Stimulated activated memory B cell treated with anti-CD40 and anti-IgM and Interleukin-4, amounts not matched to agents 10 μg/mL and 1 μg/mL and 100 μg/mL, for 72 hours (primary cell): ENCODE measurements at regions not wholly inside any gene's neighbourhood (a gene's known extent, or its start where the extent isn't known, plus 50 kb on each side); places are given as distances from the start of the nearest gene placed in this dataset.
"Not testable (repeated sequence)": the region's sequence is repeated elsewhere in the genome, so short reads cannot be mapped to it uniquely, and the experiment has no call there.

ENCODE experiments used
- ATAC-seq: fragments of 150-1000 bp; cut with Tn5 transposase; 2 replicates; pipeline ENCODE4 v1.10.0; 2021
- H3K27ac Mint-ChIP-seq: one replicate; pipeline ENCODE4 v1.8.0; 2022; ENCODE audit warnings: mild to moderate bottlenecking, mixed read lengths
- H3K27me3 Mint-ChIP-seq: one replicate; pipeline ENCODE4 v1.8.0; 2022; ENCODE audit warnings: mixed read lengths
- H3K36me3 Mint-ChIP-seq: one replicate; pipeline ENCODE4 v1.8.0; 2022; ENCODE audit warnings: mixed read lengths
- H3K4me1 Mint-ChIP-seq: one replicate; pipeline ENCODE4 v1.8.0; 2022; ENCODE audit warnings: mixed read lengths
- H3K4me3 Mint-ChIP-seq: one replicate; pipeline ENCODE4 v1.8.0; 2022; ENCODE audit warnings: mild to moderate bottlenecking, moderate library complexity, mixed read lengths
- H3K9me3 Mint-ChIP-seq: one replicate; pipeline ENCODE4 v1.8.0; 2022; ENCODE audit warnings: mixed read lengths

DNA sequence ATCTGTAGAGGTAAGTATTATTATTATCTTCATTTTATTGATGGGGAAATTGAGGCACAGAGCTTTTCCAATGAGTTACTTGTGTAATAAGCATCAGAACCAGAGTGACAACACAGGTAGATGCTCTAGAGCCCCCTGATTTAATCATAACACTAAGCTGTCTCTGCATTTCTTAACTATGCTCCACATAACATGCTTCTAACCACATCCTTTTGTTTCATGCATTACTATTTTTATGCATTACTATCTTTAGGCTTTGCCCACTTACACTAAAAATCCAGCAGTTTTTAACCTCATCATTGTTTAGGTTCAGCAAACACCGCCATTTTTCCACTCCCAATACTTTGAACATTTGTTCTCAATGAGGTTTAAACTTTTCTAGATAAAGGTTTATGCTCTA, 1900.8 kb upstream of the PCDH10 start:
- no peak for ATAC-seq
- Mint-ChIP-seq H3K4me1 (no peaks in the 10 kb centered on the region), H3K27ac (no peak overlapping the region), H3K27me3 (no peaks in the 10 kb centered on the region), H3K4me3 (no peak overlapping the region), H3K9me3 (peaks cover 2% of the 10 kb centered on the region), H3K36me3 (no peaks in the 10 kb centered on the region)

- no peaks in the 10 kb centered on the region for H3K4me1 Mint-ChIP-seq
- no peaks in the 10 kb centered on the region for H3K36me3 Mint-ChIP-seq
- H3K27ac Mint-ChIP-seq = no peak overlapping the region
- H3K4me3 Mint-ChIP-seq = no peak overlapping the region
- ATAC-seq = no peak
- H3K9me3 Mint-ChIP-seq = peaks cover 2% of the 10 kb centered on the region
- no peaks in the 10 kb centered on the region for H3K27me3 Mint-ChIP-seq
Measured at GRCh38 chr4:131251321-131251720, 1897.8 kb upstream of the PCDH10 start.

DNA sequence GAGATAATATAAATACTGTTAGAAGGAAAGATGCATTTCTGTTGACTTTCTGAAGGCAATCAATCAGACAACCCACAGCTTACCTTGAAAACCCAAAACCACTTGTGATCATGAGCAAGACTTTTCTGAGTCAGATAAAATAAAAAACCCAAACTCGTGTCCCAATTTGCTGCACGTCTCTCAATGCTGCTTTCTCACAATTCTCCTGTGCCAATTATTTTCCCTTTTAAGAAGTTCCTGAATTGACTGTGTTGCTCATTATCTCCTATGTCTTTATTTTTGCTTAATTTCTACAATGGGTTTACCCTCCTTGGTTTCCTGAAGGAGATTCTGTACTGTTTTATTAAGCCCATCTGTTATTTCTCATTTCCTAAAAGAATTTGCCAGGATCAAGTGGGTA, 1891.9 kb upstream of the PCDH10 start:
- Mint-ChIP-seq H3K27ac (no peak overlapping the region), H3K27me3 (no peaks in the 10 kb centered on the region), H3K9me3 (no peaks in the 10 kb centered on the region), H3K4me1 (no peaks in the 10 kb centered on the region), H3K4me3 (no peak overlapping the region), H3K36me3 (no peaks in the 10 kb centered on the region)
- ATAC-seq = no peak

DNA sequence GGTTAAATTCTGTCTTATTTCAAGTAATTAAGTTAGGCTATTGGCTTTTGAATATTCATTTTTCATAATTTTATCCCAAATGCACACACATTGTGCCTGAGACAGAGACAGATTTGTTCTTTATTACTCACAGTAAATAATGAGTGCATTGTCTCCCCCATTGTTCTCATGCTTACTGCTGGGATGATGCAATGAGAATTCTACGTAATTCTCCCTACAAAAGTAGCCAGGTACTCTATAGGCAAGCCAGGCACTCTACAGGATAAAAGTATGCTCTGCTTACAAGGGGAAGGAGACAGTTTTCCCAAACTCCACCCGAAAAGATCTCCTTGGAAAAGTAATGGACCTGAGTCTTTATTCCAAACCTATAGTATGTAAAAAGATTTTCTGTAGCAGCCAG, 1890.7 kb upstream of the PCDH10 start:
- no peaks in the 10 kb centered on the region for H3K4me1 Mint-ChIP-seq
- H3K36me3 Mint-ChIP-seq = no peaks in the 10 kb centered on the region
- no peak for ATAC-seq
- no peak overlapping the region for H3K4me3 Mint-ChIP-seq
- H3K27ac Mint-ChIP-seq = no peak overlapping the region
- H3K27me3 Mint-ChIP-seq = no peaks in the 10 kb centered on the region
- no peaks in the 10 kb centered on the region for H3K9me3 Mint-ChIP-seq

DNA sequence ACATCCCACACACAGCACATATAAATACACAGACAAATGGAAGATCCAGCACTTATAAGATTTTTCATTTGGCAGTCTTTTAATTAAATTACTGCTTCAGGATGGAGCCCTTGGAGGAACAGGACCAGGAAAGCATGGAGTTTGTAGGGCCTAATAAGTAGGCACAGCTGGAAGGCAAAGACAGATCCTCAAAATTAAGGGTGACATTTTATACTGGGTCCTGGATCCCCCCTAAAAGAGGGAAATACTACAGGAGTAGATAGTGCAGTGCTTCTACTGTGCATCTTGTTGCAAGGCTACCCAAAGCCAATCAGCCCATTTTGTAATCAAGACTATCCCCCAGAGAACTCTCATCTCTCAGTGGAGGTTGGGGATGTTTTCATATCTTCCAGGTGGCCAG, 1860.7 kb upstream of the PCDH10 start:
- H3K36me3 Mint-ChIP-seq = no peaks in the 10 kb centered on the region
- peaks cover 6% of the 10 kb centered on the region for H3K9me3 Mint-ChIP-seq
- no peak for ATAC-seq
- H3K27me3 Mint-ChIP-seq = no peaks in the 10 kb centered on the region
- H3K4me3 Mint-ChIP-seq = no peak overlapping the region
- H3K27ac Mint-ChIP-seq = no peak overlapping the region
- H3K4me1 Mint-ChIP-seq = no peaks in the 10 kb centered on the region

DNA sequence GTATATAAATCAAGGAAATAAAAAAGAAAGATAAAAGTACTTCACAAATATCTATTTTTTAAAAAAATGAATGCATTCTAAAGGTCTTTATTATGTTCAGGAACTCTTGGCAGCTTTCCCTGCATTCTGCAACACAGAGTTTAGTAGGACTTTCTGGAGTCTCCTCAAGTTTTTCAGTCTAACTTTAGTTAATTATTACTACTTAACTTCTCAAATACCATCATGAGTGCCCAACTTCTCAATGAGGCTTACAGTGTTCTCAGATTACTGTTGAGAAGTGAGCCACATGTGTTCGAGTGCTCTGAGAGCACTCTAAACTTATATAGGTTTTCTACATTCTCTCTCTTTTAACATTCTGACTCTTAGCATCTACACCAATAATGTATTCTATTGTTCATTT, 1852.9 kb upstream of the PCDH10 start:
- Mint-ChIP-seq H3K27me3 (no peaks in the 10 kb centered on the region), H3K27ac (no peak overlapping the region), H3K4me1 (no peaks in the 10 kb centered on the region), H3K4me3 (no peak overlapping the region), H3K36me3 (no peaks in the 10 kb centered on the region), H3K9me3 (peaks cover 3% of the 10 kb centered on the region)
- ATAC-seq = no peak

DNA sequence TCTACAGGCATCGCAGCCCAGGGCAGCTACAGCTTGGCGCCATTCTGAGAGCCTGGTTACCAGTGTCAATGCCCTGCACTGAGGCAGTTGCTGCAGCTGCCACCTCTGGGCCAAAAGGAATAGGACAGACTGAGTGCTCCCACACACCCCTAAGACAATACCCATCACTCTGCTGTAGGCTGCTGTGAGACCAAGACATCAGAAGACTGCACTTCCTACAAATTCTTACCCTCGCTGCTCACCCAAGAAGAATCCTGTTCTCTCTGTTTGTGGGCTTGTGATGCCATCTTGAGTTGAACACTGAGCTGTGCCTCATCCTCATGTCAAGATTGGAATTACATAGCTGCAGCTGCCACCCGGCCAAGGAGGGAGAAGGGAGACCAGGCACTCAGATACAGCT, 1847.0 kb upstream of the PCDH10 start:
- H3K4me3 Mint-ChIP-seq = no peak overlapping the region
- no peak for ATAC-seq
- H3K27me3 Mint-ChIP-seq = no peaks in the 10 kb centered on the region
- no peaks in the 10 kb centered on the region for H3K36me3 Mint-ChIP-seq
- H3K9me3 Mint-ChIP-seq = peaks cover 4% of the 10 kb centered on the region
- H3K27ac Mint-ChIP-seq = no peak overlapping the region
- H3K4me1 Mint-ChIP-seq = no peaks in the 10 kb centered on the region

GRCh38 chr4:131304686-131305085, 1844.4 kb upstream of the PCDH10 start:
- no peak overlapping the region for H3K27ac Mint-ChIP-seq
- no peaks in the 10 kb centered on the region for H3K27me3 Mint-ChIP-seq
- no peak overlapping the region for H3K4me3 Mint-ChIP-seq
- peaks cover 4% of the 10 kb centered on the region for H3K9me3 Mint-ChIP-seq
- no peaks in the 10 kb centered on the region for H3K4me1 Mint-ChIP-seq
- no peaks in the 10 kb centered on the region for H3K36me3 Mint-ChIP-seq
- ATAC-seq = no peak

DNA sequence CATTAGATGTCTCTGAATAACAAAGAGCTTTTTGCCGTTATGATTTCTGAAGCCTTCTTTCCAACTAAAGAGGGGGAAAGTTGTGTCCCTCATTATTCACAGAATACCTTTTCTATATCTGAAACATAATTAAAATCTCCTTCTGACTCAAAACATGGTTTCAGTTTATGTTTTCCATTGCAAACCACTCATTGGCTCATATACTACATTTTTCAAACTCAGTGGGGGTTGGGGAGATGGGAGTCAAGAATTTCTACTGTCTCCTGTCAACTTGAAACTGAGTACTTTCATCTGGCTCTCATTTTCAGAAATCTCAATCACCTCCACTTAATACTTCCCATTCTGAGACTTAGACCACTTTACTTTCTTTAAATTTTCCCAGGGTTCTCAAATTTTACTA, 1839.5 kb upstream of the PCDH10 start:
- ATAC-seq = no peak
- H3K4me3 Mint-ChIP-seq = no peak overlapping the region
- no peaks in the 10 kb centered on the region for H3K4me1 Mint-ChIP-seq
- no peaks in the 10 kb centered on the region for H3K36me3 Mint-ChIP-seq
- H3K27me3 Mint-ChIP-seq = no peaks in the 10 kb centered on the region
- no peak overlapping the region for H3K27ac Mint-ChIP-seq
- H3K9me3 Mint-ChIP-seq = peaks cover 6% of the 10 kb centered on the region

DNA sequence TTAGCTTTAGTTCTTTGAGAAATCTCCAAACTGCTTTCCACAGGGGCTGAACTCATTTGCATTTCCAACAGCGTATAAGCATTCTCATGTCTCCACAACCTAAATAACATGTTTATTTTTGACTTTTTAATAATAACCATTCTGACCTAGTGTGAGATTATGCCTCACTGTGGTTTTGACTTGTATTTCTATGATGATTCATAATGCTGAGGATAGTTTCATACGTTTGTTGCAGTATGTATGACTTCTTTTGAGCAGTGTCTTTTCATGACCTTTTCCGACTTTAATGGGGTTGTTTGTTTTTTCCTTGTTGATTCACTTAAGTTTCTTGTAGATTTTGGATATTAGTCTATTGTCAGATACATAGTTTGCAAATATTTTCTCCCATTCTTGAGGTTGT, 1833.0 kb upstream of the PCDH10 start:
- no peaks in the 10 kb centered on the region for H3K4me1 Mint-ChIP-seq
- no peaks in the 10 kb centered on the region for H3K27me3 Mint-ChIP-seq
- H3K4me3 Mint-ChIP-seq = no peak overlapping the region
- H3K9me3 Mint-ChIP-seq = peaks cover 3% of the 10 kb centered on the region
- H3K36me3 Mint-ChIP-seq = no peaks in the 10 kb centered on the region
- no peak overlapping the region for H3K27ac Mint-ChIP-seq
- ATAC-seq = no peak

DNA sequence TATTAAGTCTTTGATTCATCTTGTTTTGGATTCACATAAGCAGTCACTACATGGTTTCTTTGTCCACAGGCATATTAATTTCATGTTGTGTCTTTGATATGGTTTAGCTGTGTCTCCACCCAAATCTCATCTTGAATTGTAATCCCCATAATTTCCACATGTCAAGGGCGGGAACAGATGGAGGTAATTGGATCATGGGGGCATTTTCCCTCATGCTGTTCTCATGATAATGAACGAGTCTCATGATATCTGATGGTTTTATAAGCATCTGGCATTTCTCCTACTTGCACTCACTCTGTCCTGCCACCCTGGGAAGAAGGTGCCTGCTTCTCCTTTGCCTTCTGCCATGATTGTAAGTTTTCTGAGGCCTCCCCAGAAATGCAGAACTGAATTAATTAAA, 1811.2 kb upstream of the PCDH10 start:
- Mint-ChIP-seq H3K9me3 (no peaks in the 10 kb centered on the region), H3K36me3 (no peaks in the 10 kb centered on the region), H3K27me3 (no peaks in the 10 kb centered on the region), H3K4me1 (no peaks in the 10 kb centered on the region), H3K27ac (no peak overlapping the region), H3K4me3 (no peak overlapping the region)
- ATAC-seq = no peak

GRCh38 chr4:131339137-131339536, 1810.0 kb upstream of the PCDH10 start:
- no peaks in the 10 kb centered on the region for H3K36me3 Mint-ChIP-seq
- H3K4me3 Mint-ChIP-seq = no peak overlapping the region
- no peak for ATAC-seq
- no peak overlapping the region for H3K27ac Mint-ChIP-seq
- no peaks in the 10 kb centered on the region for H3K4me1 Mint-ChIP-seq
- no peaks in the 10 kb centered on the region for H3K9me3 Mint-ChIP-seq
- no peaks in the 10 kb centered on the region for H3K27me3 Mint-ChIP-seq

GRCh38 chr4:131344761-131345160, 1804.3 kb upstream of the PCDH10 start:
- Mint-ChIP-seq H3K27ac (no peak overlapping the region), H3K27me3 (no peaks in the 10 kb centered on the region), H3K9me3 (no peaks in the 10 kb centered on the region), H3K4me1 (no peaks in the 10 kb centered on the region), H3K4me3 (no peak overlapping the region), H3K36me3 (no peaks in the 10 kb centered on the region)
- no peak for ATAC-seq

- Mint-ChIP-seq H3K36me3 (no peaks in the 10 kb centered on the region), H3K27ac (no peak overlapping the region), H3K27me3 (no peaks in the 10 kb centered on the region), H3K9me3 (no peaks in the 10 kb centered on the region), H3K4me1 (no peaks in the 10 kb centered on the region), H3K4me3 (no peak overlapping the region)
- ATAC-seq = no peak
Measured at GRCh38 chr4:131347816-131348215, 1801.3 kb upstream of the PCDH10 start.

DNA sequence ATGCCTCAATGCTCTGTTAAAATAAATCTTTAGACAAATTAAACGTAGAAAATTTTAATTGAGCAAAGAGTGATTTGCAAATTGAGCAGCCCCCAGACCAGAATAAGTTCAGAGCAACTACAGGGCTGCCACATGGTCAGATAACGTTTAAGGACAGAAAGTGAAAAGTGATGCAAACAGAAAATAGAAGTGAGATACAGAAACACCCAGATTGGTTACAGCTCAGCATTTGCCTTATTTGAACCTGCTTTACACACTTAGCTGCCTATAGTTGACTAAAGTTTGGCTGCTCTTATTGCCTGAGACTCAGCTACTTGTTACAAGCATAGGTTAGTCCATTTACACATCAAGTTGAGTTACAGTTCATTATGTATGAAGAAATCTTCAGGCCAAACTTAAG, 1800.8 kb upstream of the PCDH10 start:
- Mint-ChIP-seq H3K4me1 (no peaks in the 10 kb centered on the region), H3K27ac (no peak overlapping the region), H3K9me3 (no peaks in the 10 kb centered on the region), H3K4me3 (no peak overlapping the region), H3K27me3 (no peaks in the 10 kb centered on the region), H3K36me3 (no peaks in the 10 kb centered on the region)
- no peak for ATAC-seq

GRCh38 chr4:131352371-131352770, 1796.7 kb upstream of the PCDH10 start:
- H3K4me3 Mint-ChIP-seq, H3K36me3 Mint-ChIP-seq, H3K9me3 Mint-ChIP-seq, H3K27me3 Mint-ChIP-seq, H3K4me1 Mint-ChIP-seq, H3K27ac Mint-ChIP-seq, ATAC-seq: not testable (repeated sequence)

DNA sequence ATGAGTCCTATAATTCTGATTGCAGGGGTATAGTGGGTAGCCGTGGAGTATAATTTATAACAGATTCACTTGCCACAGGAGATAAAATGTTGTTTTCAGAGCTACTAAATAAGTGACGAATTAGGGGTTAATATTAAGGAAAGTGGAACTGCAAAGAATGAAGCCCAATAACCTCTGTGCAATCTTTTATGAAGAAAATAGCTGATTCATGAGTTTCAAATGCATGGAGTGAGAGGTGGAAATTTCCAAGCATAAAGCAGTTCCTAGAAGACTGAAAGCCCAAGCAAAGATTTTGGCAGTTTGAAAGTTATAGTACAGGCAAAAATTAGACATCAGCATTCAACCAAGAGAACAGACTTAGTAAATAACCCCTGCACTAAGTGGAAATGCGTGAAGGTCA, 1782.4 kb upstream of the PCDH10 start:
- Mint-ChIP-seq H3K27ac (no peak overlapping the region), H3K4me3 (no peak overlapping the region), H3K4me1 (no peaks in the 10 kb centered on the region), H3K36me3 (no peaks in the 10 kb centered on the region), H3K9me3 (no peaks in the 10 kb centered on the region), H3K27me3 (no peaks in the 10 kb centered on the region)
- ATAC-seq = no peak
